ENCODE measurements at regions not wholly inside any gene's neighbourhood (a gene's known extent, or its start where the extent isn't known, plus 50 kb on each side); places are given as distances from the start of the nearest gene placed in this dataset.
A peak's percentile ranks its signal among the peaks of the same experiment; 100 is the strongest.

DNA sequence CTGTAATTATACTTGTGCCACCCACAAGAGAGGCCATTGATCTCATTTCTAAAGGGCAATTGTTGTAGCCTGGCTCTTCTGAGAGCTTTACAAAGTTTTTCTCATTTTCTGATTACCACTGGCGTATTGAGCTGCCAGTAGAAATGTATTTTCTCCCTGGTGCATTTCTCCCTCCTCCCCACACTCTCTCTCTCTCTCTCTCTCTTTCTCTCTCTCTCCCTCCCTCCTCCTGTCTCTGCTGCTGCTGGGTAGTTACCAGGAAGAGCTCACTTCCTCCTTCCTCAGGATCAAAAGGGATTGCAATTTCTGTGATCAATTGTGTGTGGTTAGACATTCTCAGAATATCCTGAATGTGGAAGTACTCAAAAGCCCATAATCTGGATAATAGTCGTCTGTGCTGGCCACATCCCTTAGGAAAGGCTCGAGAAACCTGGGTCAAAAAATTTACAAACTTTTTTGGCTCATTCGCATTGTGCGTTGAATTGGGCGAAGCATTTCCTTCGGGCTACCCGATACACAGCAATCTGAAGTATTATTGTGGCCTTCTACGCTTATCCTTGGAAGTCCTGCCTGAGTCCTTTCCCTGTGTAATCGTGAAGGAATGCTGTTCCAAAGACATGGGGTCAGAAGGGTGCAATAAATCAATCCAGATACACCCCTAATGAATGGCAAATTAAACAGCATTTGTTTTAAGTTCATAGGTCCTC is 254.8 kb downstream of the MSRB3 start:
- Mint-ChIP-seq H3K27me3 (ENCODE audit: insufficient read depth) (no peaks in the 10 kb centered on the region), H3K4me1 (ENCODE audit: low read depth) (no peaks in the 10 kb centered on the region), H3K4me3 (no peak overlapping the region), H3K36me3 (ENCODE audit: low read depth) (no peaks in the 10 kb centered on the region), H3K27ac (no peak overlapping the region), H3K9me3 (peaks cover 4% of the 10 kb centered on the region)
- intact Hi-C loops (cut with micrococcal nuclease), result no loop called here
- DNase-seq (ENCODE audit: low spot score), result no peak

DNA sequence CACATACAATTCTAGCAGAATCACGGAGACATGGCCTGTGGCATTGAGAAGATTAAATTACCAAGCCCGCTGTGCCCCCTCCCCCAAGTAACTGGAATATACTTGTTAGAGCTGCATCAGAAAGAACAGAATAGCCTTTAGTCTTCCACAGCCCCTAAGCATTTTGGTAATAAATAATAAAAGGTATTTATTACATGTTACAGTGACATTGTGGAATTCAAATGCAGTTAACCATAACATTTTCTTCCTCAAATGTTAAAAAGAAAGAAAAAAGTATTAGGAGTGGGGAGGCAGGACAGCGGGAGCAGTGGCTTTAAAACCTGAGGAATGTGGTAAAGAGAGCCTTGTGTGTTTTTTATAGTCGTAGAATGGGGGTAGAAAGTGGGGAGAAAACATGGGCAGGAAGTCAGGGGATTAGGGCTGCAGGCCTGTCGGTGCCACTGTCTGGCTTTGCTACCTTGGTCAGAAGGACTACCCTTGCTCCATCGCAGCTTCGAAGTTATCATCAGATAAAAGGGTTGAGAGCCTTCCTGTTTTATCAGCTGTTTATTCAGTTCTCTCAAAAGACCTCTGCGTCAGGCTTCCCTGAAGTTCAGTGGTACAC is 255.9 kb downstream of the MSRB3 start:
- DNase-seq (ENCODE audit: low spot score), result no peak
- Mint-ChIP-seq H3K27me3 (ENCODE audit: insufficient read depth) (no peaks in the 10 kb centered on the region), H3K9me3 (peaks cover 5% of the 10 kb centered on the region), H3K36me3 (ENCODE audit: low read depth) (no peaks in the 10 kb centered on the region), H3K27ac (no peak overlapping the region), H3K4me1 (ENCODE audit: low read depth) (no peaks in the 10 kb centered on the region), H3K4me3 (no peak overlapping the region)
- intact Hi-C loops (cut with micrococcal nuclease), result no loop called here

DNA sequence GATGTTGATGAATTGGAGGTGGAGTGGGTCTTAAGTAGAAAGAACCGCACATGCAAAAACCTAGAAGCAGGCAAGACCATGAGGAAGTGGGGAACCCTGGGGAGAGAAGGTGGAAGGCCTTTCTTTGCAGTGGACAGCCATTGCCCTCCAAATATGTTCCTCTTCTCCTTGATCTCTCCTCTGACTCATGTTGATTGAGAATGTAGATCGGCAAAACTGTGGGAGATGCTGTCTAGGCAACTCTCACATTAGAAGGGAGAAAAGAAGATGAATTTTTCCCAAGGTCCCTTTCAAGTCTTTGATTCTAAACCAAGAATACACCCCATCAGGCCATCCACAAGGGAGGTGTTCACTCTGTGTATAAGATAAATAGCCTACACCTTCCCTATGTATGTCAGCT is 257.5 kb downstream of the MSRB3 start:
- Mint-ChIP-seq H3K27me3 (ENCODE audit: insufficient read depth) (no peaks in the 10 kb centered on the region), H3K4me3 (no peak overlapping the region), H3K27ac (no peak overlapping the region), H3K4me1 (ENCODE audit: low read depth) (no peaks in the 10 kb centered on the region), H3K36me3 (ENCODE audit: low read depth) (no peaks in the 10 kb centered on the region), H3K9me3 (peaks cover 14% of the 10 kb centered on the region)
- no peak for DNase-seq (ENCODE audit: low spot score)
- intact Hi-C loops (cut with micrococcal nuclease), result no loop called here

DNA sequence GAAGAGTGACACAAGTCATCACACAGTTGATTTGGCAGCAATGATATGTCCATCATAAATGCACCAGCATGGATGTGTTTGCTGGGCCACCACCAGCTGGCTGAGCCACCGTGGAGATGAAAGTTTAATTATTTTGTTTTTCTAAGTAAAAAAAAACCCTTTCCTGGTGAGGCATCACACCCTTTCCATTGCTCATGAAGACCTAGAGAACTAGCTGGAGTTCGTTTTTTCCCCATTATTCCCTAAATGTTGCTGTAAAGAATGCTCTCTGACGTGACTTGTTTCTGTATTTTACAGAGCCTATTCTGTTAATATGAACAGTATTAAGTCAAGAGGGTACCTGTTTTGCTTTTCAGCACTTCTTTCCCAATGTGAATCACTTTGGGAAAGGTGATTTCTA is 257.9 kb downstream of the MSRB3 start:
- intact Hi-C loops (cut with micrococcal nuclease), result no loop called here
- no peak overlapping the region for H3K4me3 Mint-ChIP-seq
- no peaks in the 10 kb centered on the region for H3K27me3 Mint-ChIP-seq (ENCODE audit: insufficient read depth)
- H3K4me1 Mint-ChIP-seq (ENCODE audit: low read depth), result no peaks in the 10 kb centered on the region
- DNase-seq (ENCODE audit: low spot score), result no peak
- peaks cover 14% of the 10 kb centered on the region for H3K9me3 Mint-ChIP-seq
- H3K27ac Mint-ChIP-seq, result no peak overlapping the region
- no peaks in the 10 kb centered on the region for H3K36me3 Mint-ChIP-seq (ENCODE audit: low read depth)

DNA sequence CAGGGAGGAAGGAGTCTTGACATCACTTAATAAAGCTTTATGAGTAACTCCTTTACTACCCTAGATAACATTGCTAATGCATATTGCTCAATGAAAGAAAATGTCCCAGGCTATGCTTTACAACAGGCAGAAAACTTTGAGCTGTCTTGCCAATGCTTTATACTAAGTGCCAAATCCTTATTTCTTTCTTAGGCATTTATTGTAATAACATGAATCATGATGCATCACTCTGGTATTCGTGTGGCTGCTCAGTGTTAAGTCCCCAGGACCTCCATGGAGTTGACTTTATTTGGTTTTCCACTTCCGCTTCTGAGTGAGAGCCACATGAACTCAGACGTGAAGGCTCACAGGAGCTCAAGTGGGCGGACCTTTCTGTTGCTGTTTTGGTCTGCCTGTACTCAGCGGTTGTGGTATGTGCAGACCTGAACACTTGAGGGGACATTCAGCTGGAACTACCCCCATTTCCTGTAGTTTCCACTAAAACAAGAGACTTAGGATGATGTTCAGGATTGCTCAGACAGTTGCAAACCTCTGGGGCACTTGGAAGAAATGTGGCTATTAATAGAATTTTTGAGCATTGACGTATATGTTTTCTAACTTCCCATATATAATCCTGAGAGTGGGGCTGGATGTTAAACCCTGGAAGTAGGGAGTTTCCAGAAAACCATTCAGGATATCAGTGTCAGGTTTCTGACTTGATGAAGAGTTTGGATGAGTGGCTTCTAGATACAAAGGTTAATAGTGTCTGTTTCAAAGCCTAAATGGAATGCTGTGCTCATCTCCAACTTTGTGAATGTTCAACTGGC is 258.6 kb downstream of the MSRB3 start:
- peaks cover 14% of the 10 kb centered on the region for H3K9me3 Mint-ChIP-seq

DNA sequence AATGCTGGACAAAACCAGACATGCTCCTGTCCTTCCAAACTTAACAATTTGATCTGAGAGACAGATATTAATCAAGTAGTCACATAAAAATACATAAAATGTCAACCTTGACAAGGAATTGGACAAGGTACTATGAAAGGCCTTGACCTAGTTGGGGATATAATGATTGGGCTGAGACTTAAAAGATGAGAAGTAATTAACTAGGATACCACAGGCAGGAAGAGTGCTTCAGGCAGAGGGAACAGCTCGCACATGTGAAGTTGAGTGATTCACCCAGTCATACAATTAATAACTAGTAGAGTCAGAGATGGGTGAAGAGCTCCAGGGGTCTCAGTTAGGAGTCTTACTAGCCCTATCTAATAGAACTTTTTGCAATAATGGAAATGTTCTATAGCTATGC is 259.5 kb downstream of the MSRB3 start:
- Mint-ChIP-seq H3K27me3 (ENCODE audit: insufficient read depth) (no peaks in the 10 kb centered on the region), H3K9me3 (peaks cover 14% of the 10 kb centered on the region), H3K4me1 (ENCODE audit: low read depth) (no peaks in the 10 kb centered on the region), H3K4me3 (no peak overlapping the region), H3K36me3 (ENCODE audit: low read depth) (no peaks in the 10 kb centered on the region), H3K27ac (no peak overlapping the region)
- no peak for DNase-seq (ENCODE audit: low spot score)
- intact Hi-C loops (cut with micrococcal nuclease), result no loop called here

More for the DNA sequence above, 258.6 kb downstream of the MSRB3 start:
- Mint-ChIP-seq H3K36me3 (ENCODE audit: low read depth) (no peaks in the 10 kb centered on the region), H3K4me3 (no peak overlapping the region), H3K27me3 (ENCODE audit: insufficient read depth) (no peaks in the 10 kb centered on the region), H3K4me1 (ENCODE audit: low read depth) (no peaks in the 10 kb centered on the region), H3K27ac (no peak overlapping the region)
- intact Hi-C loops (cut with micrococcal nuclease), result no loop called here
- no peak for DNase-seq (ENCODE audit: low spot score)

DNA sequence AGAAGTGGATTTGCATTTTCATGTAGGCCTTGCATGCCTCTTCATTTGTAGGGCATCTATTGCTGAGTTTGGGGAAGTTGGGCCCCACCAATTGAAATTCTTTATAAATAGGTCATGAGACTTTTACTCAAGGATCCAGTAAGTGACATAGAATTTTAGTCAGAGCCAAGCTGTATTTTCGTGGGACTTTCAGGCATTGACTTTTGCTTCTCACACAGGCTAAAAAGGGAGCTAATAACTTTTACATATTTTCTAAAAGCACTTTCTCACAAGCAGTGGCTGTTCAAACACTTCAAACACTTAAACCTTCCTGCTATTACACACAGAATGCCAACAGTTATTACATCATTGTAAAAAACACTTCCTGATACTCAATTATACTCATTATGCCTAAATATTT is 260.5 kb downstream of the MSRB3 start:
- peaks cover 14% of the 10 kb centered on the region for H3K9me3 Mint-ChIP-seq
- H3K27ac Mint-ChIP-seq, result no peak overlapping the region
- H3K36me3 Mint-ChIP-seq (ENCODE audit: low read depth), result no peaks in the 10 kb centered on the region
- DNase-seq (ENCODE audit: low spot score), result no peak
- H3K27me3 Mint-ChIP-seq (ENCODE audit: insufficient read depth), result no peaks in the 10 kb centered on the region
- no peaks in the 10 kb centered on the region for H3K4me1 Mint-ChIP-seq (ENCODE audit: low read depth)
- H3K4me3 Mint-ChIP-seq, result no peak overlapping the region
- intact Hi-C loops (cut with micrococcal nuclease), result no loop called here

DNA sequence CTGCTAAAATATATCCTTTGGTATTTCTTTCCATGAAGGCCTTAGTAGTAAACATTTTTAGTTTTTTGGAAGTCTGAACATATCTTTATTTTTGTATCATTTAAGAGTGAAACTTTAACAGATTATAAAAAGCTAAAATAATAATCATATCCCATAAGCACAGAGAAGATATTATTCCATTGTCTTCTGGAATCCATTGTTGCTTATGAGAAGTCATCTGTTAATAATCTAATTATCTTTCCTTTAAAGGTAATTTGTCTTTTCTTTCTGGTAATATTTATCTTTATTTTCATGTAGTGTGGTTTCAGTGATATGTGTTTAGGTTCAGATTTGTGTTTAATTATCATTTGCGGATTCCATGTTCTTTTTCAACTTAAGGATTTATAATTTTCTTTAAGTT is 261.7 kb downstream of the MSRB3 start:
- no peak overlapping the region for H3K4me3 Mint-ChIP-seq

DNA sequence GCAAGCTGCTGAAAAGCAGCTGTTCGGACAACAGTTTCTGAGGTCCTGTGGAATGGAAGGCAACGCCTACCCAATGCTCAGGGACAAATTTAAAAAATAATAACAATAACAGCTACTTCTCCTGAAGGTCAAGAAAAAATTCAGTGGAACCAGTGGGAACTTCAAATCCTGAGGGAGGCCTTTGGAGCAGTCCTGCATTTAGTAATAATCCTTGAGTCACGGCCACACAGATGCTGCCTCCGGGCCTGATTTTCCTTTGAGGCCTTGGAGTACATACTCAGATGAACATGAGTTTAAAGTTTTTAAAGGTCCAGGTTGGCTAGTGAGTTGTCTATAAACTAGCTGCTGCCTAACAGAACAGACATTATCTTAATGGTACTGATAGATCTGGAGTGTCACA is 268.0 kb downstream of the MSRB3 start:
- H3K27me3 Mint-ChIP-seq (ENCODE audit: insufficient read depth), result no peaks in the 10 kb centered on the region
- intact Hi-C loops (cut with micrococcal nuclease), result no loop called here
- no peak for DNase-seq (ENCODE audit: low spot score)
- no peaks in the 10 kb centered on the region for H3K4me1 Mint-ChIP-seq (ENCODE audit: low read depth)
- H3K27ac Mint-ChIP-seq, result no peak overlapping the region
- no peaks in the 10 kb centered on the region for H3K9me3 Mint-ChIP-seq
- no peak overlapping the region for H3K4me3 Mint-ChIP-seq
- no peaks in the 10 kb centered on the region for H3K36me3 Mint-ChIP-seq (ENCODE audit: low read depth)

More for the DNA sequence above, 261.7 kb downstream of the MSRB3 start:
- Mint-ChIP-seq H3K27ac (no peak overlapping the region), H3K36me3 (ENCODE audit: low read depth) (no peaks in the 10 kb centered on the region), H3K27me3 (ENCODE audit: insufficient read depth) (no peaks in the 10 kb centered on the region), H3K9me3 (peaks cover 14% of the 10 kb centered on the region), H3K4me1 (ENCODE audit: low read depth) (no peaks in the 10 kb centered on the region)
- intact Hi-C loops (cut with micrococcal nuclease), result no loop called here
- no peak for DNase-seq (ENCODE audit: low spot score)

DNA sequence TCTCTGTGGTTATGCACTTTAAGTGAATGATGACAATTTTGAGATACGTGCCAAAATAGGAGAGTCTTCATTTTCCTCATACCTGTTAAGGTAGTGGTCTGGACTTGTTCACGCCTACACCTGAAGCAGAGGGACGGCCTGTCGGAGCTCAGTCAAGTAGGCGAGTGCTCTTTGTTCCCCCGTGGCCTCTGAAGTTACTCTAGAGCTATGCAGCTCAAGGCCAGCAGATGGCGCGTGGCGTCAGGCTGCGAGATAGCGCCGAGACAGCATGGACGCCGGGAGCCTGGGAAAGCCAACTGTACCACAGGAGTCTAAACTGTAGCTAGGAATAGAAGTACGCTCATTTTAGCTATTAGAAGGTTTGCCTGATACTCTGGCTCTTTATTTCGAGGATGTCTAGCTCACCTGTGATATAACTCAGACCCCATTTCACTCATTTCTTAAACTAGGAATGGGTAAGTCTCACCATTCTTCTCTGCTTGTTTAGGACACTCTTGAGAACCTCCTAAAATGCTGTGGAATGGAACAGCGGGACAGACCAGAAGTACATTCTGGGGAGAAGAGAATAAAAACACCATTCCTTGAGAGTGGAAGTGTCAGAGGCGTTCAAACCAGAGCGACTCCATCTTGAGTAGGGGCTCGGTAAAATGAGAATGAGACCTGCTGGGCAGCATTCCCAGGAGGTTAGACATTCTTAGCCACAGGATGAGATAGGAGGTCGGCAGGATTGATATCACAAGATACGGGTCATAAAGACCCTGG is 267.4 kb upstream of the HMGA2 start:
- intact Hi-C loops (cut with micrococcal nuclease), result loop anchor here (1.0 to 5.0 kb wide), 5 partner anchors 265 to 850 kb away; partner anchors contain the start of gene HMGA2
- no peak overlapping the region for H3K27ac Mint-ChIP-seq
- H3K4me1 Mint-ChIP-seq (ENCODE audit: low read depth), result peaks cover 7% of the 10 kb centered on the region
- H3K4me3 Mint-ChIP-seq, result no peak overlapping the region
- no peaks in the 10 kb centered on the region for H3K9me3 Mint-ChIP-seq
- peak; percentile 23 for DNase-seq (ENCODE audit: low spot score)
- peaks cover 9% of the 10 kb centered on the region for H3K27me3 Mint-ChIP-seq (ENCODE audit: insufficient read depth)
- no peaks in the 10 kb centered on the region for H3K36me3 Mint-ChIP-seq (ENCODE audit: low read depth)

DNA sequence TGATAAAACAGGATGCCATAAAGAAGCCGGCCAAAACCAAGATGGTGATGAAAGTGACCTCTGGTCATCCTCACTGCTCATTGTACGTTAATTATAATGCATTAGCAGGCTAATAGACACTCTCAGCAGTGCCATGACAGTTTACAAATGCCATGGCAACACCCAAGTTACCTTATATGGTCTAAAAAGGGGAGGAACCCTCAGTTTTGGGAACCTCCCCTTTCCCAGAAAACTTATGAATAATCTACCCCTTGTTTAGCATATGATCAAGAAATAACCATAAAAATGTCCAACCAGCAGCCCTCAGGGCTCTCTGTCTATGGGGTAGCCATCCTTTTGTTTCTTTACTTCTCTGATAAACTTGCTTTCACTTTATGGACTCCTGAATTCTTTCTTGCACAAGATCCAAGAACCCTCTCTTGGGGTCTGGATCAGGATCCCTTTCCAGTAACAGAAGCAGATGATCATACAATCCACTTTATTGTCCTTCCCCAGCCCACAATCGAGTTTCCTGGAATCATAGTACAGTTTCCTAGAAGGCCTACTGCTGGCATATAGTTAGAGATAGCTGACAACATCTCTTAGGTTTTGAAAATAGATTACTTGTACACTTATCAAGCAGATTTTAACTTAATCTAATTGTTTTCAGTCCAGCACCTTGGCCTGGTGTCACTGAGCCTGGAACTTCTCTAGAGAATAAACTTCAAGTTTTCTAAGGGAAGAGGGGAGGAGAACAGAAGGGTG is 266.7 kb upstream of the HMGA2 start:
- Mint-ChIP-seq H3K36me3 (ENCODE audit: low read depth) (no peaks in the 10 kb centered on the region), H3K4me3 (no peak overlapping the region), H3K27ac (no peak overlapping the region), H3K4me1 (ENCODE audit: low read depth) (peaks cover 7% of the 10 kb centered on the region), H3K27me3 (ENCODE audit: insufficient read depth) (peaks cover 9% of the 10 kb centered on the region), H3K9me3 (no peaks in the 10 kb centered on the region)
- DNase-seq (ENCODE audit: low spot score), result no peak
- intact Hi-C loops (cut with micrococcal nuclease), result loop anchor here (5.0 kb wide), 2 partner anchors 265 to 850 kb away; partner anchors contain the start of gene HMGA2

DNA sequence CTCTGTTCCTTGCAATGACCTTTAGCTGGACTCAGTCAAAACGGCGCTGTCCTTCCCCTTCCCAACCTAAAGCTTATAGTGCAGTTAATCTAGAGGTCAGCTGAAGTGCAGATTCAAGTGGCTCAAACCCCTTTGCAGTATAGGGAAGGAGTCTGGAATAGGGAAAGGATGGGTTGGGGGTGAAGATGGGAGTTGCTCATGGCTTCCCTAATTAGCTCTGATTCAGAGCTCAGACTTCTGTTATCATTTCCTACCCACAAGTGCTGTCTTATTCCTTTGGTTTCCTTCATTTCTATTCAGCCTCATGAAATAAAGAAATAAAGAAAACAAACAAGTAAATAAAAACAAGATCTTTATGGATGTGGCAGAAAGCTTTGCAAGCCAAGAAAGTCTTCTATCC is 264.0 kb upstream of the HMGA2 start:
- Mint-ChIP-seq H3K36me3 (ENCODE audit: low read depth) (no peaks in the 10 kb centered on the region), H3K27me3 (ENCODE audit: insufficient read depth) (peaks cover 9% of the 10 kb centered on the region)
- intact Hi-C loops (cut with micrococcal nuclease), result no loop called here

More for the DNA sequence above, 264.0 kb upstream of the HMGA2 start:
- peaks cover 7% of the 10 kb centered on the region for H3K4me1 Mint-ChIP-seq (ENCODE audit: low read depth)
- no peaks in the 10 kb centered on the region for H3K9me3 Mint-ChIP-seq
- no peak overlapping the region for H3K27ac Mint-ChIP-seq
- no peak overlapping the region for H3K4me3 Mint-ChIP-seq
- DNase-seq (ENCODE audit: low spot score), result no peak
